SHP77 (cell line): ENCODE measurements at regions not wholly inside any gene's neighbourhood (a gene's known extent, or its start where the extent isn't known, plus 50 kb on each side); places are given as distances from the start of the nearest gene placed in this dataset.

Source experiments
- DNase-seq, 2 experiments: peaks; one replicate each; lab custom pipeline; 2025; lab: John Stamatoyannopoulos, UW

DNA sequence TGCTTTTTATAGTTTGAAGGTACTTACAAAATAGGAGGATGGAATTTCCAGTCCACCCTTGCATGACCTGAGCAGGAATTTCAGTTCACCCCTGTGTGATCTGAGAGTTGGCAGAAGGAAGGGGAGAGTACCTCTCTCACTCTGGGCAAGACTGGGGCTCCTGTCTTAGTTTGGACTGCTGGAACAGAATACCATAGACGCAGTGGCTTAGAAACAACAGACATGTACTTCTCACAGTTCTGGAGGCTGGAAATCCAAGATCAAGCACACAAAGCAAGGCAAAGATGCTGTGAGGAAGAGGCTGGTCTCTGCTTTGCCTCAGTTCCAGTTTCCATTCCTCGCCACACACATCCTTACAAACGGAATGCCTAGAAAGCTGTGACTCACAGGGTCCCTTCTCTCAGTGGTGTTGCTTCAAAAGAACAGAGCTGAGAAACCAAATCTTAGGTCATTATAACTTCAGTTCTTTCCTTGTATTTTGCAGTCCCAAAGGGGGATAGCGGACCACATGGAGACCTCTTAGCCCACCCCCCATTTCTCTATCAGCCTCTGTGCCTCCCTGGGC, 108.8 kb upstream of the HAAO start:
- DNase-seq: no peak

DNA sequence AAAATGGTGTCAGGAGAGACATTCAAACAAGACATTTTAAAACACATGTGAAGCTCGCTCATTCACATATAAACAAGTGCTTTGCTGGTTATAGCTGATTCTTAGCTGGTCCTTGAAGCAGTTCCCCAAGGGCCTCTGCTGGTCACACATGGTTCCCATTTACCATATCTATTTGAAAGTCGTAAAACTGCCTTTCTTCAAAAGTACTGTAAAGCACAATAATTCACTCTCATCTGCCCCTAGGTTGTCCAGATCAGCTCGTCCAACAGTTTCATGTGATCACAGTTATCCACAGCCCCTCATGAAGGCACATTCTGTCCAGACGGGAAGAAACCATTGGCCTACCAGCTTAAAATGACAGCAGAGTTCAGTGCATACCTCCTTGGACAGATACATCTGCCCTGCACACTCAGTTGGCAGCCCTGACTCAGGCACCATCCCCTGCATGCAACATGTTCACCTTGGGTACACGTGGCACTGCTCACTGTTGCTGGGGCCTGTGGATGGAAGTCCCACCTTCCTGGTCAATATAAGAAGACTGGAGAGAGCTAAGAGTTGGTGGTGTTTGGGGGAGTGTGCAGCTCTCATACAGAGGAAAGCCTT, 108.0 kb upstream of the HAAO start:
- no peak for DNase-seq

DNA sequence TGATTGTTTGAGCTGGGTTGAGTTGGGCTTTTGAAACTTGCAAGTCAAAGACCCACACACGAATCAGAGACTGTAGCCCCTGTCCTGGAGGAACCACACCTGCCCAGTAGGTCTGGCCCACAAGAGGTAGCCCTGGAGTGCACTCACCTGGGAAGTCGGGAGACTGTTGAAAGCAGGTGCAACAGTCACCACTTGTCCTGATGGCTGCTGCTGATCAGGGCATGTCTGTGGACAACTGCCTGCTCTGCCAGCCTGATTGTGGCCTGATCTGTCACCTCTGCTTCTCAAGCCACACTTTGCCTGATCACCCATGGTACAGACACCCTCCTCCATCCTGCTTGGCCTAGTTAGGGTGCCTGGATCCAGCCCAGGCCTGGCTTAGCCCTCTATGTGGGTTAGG, 105.0 kb upstream of the HAAO start:
- no peak for DNase-seq

DNA sequence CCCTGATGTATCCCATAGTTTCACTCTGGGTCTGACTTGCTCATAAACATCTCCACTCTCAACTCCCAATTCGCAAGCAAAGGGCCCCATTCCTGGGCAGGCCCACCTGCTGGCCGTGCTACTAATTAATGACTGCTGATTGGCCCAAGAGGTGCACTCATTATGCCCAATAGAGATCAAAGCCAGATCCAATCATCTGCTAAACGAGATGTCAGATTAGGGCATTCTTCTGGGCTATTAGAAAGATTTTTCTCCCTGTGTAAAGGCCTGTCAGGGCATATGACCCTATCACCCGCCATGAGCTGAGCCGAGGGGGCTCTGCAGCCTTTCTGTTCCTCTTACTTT, 103.4 kb upstream of the HAAO start:
- DNase-seq: no peak

DNA sequence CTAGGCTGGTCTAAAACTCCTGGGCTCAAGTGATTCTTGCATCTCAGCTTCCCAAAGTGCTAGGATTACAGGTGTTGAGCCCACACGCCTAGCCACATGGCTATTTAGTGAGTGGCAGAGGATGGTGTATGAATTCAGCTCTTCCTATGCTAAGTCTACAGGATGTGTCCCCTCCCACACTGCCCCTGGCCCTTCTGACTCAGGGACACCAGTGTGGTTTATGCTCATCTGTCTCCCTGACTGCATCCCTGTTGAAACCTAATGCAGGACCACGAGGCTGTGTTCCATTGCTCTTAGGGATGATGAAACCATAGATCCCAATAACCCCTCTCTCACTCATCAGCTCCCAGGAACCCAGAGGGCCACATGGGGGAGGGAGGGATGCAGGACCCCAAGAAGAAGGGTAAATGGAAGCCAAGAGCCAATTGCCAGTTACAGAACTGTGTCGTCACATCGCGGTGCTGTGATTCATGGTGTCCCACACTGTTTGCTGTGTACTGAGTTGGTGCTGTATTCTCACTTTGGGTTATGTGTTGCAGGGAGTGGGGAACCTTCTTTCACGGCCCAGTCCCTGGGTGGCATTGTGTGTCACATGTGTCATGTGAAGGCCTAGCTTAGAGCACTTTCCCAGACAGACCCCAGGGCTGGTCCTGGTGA, 102.9 kb upstream of the HAAO start:
- no peak for DNase-seq

DNA sequence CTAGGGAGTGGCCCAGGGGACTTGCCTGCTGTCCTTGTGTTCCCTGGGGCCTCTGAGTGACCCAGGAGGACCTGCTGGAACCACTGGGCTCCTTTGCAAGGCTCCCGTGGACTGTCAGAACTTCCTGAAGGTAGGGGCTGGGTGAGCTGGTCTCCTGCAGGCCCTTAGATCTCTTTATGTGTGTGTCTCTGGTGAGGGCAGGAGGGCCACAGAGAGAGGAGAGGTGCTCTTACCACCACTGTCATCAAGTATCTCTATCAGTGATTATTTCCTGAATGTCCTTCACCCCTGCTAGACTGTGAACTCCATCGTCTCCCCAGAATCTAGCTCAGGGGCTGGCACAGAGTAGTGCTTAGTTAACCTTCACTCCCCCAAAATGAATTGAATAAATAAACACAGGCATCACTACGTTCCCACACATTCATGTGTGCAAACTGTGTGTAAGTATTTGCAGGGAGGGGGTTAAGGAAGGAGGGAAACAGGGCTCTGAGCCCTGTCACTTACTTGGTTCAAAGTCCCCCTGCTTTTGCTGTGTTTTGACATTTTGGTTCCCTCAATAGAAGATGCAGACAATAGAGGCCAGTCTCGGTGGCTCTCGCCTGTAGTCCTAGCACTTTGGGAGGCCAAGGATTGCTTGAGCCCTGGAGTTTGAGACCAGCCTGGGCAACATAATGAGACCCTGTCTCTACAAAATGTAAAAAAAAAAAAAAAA, 100.8 kb upstream of the HAAO start:
- no peak for DNase-seq

DNA sequence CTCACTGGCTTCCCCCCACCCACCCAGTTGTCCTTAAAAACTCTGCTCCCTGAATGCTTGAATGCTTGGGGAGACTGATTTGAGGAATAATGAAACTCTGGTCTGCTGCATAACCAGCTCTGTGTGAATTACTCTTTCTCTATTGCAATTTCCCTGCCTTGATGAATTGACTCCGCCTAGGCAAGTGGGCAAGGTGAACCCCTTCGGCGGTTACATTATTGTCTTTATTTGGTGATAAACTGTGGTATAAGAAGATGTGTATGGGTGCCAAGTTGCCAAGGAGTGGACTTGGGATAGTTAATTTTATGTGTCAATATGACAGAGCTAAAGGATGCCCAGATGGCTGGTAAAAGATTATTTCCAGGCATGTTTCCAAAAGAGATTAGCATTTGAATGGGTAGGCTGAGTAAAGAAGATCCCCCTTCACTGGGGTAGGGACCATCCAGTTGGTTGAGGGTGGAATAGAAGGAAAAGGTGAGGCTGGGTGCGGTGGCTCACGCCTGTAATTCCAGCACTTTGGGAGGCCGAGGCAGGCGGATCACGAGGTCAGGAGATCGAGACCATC, 98.5 kb upstream of the HAAO start:
- no peak for DNase-seq

DNA sequence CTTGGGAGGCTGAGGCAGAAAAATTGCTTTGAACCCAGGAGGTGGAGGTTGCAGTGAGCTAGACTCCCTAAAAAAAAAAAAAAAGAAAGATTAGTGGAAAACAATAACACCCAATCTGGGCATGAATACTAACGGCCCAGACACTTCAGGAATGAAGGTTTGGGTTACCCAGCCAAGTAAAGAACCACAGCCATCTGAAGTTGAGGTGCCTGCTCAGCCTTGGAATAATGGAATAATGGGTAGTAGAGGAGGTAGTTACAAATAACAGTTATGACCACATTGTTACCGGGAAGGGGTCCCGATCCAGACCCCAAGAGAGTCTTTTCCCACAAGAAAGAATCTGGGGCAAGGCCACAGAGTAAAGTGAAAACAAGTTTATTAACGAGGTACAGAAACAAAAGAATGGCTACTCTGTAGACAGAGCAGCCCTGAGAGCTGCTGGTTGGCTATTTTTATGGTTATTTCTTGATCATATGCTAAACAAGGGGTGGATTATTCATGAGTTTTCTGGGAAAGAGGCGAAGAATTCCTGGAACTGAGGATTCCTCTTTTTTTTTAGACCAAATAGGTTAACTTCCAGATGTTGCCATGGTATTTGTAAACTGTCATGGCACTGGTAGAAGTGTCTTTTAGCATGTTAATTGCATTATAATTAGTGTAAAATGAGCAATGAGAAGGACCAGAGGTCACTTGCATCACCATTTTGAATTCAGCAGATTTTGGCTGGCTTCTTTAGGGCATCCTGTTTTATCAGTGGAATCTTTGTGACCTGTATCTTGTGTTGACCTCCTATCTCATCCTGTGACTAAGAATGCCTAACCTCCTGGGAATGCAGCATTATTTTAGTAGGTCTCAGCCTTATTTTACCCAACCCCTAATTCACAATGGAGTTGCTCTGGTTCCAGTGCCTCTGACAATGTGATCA, 96.2 kb upstream of the HAAO start:
- no peak for DNase-seq

DNA sequence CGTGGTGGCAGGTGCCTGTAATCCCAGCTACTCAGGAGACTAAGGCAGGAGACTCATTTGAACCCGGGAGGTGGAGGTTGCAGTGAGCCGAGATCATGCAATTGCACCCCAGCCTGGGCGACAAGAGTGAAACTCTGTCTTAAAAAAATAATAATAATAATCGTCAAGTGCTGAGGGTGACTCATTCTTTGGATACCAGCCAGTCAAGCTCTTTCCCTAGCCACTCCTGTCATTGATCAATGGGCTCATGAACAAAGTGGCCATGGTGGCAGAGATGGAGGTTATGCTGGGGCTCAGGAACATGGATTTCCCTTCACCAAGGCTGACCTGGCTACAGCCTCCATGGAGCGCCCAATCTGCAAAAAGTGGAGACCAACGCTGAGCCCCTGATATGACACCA, 94.5 kb upstream of the HAAO start:
- no peak for DNase-seq

DNA sequence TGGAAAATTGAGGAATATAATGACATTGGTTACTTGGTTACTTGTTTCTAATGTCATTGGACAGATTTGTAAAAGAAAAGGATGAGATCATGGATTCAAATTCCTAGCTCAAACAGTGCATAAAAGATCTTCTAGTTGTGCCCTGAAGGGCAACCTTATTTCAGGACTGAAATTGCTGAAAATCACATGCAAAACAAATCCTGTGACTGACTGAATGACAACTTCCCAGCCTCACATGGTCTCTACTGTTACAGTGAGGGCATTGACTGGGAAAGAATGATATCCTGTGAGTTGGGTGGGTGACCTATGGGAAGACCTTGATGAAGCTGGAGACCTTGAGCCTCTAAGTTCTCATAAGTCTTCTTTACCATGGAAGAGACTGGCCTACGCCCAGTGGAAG, 90.4 kb upstream of the HAAO start:
- DNase-seq: no peak

DNA sequence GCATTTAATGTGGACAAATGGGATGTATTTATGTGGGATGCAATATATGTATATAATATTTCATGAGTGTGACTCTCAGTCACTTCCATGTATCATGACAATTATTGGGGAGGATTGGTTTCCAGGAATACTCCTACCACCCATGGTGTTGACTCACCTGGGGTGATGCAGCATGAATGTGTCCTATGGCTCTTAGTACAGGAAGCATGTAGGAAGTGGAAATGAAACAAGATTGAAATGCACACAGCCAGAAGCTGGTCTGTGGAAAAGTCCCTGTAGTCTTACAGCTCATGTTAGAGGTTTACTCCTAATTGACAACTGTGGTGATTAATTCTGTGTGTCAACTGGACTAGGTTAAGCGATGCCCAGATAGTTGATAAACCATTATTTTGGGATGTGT, 89.3 kb upstream of the HAAO start:
- DNase-seq: no peak

DNA sequence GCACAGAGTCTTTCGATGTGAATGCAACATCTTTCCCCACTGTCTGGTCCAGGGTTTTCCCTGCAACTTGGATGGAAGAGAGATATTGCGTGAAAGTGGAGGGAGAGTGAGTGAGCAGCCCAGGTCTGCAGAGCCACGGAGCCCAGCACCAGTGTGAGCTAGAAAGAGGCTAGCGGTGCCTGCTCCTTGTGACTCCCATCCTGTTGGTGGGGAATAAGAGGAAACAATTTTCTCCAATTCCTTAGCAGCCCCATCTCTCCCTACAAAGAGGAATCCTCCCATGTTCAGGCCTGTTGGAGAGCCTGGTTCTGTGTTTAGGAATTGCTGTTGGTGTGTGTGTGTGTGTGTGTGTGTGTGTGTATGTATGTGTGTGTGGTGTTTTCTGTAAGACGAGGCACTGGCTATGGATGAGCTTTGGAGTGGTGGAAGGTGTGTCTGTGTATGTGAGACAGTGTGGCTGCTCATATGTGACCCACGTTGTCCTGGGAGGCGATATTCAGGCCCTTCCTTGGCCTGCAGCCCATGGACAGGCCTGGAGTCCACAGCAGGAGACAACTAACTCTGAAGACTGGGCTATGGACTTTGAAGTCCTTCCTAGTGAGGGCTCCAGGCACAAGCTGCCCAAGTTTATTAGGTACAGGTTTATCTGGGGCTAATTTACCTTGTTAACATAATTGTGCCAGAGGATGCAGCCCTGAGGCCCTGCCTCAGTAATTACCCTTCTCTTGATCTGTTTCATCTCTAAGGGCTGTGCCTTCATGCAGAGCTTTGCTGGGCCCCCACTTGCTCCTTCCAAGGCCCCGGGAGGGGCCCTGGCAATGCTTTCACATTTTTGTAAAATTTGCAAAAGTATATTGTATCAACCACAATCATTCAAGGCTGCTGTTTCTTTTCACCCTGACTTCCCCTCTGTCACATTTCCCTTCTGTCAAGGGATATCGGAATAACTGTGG, 88.6 kb upstream of the HAAO start:
- DNase-seq: no peak

DNA sequence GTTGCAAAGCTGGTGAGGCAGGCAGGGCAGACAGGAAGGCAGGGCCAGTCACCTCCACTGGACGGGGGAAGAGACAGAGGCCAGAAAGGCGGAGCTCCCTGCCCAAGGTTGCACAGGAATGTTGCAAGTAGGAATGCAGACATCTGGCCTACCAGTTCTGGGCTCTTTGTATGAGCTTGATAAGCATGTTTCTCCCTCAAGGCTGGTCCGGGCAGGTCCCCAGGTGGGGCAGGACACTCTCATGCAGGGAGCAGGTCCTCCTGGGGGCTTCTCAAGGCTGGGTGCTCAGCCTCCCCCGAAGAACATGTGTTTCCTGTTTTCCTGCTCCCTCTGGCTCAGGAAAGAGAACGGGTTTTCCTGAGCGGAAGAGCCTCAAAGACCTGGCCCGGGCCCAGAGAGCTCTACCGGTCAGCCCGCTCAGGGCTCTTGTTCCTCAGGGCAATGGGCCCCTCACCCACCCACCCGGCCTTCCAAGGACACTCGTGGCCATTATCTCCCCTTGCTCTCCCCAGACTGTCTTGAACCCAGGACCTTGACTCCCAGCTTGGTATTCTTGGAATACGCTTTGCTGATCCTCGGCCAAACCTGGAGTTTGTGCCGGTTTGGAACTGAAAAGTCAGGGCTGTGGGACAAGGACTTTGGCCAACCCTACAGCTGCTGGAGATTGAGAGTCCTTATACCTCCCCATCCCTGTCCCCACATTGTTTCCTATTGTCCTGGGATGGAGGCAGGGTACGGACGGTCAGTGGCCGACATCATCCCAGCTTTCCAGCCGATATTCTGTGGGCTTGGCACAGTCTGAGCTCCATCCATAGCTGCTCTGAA, 87.7 kb upstream of the HAAO start:
- no peak for DNase-seq

DNA sequence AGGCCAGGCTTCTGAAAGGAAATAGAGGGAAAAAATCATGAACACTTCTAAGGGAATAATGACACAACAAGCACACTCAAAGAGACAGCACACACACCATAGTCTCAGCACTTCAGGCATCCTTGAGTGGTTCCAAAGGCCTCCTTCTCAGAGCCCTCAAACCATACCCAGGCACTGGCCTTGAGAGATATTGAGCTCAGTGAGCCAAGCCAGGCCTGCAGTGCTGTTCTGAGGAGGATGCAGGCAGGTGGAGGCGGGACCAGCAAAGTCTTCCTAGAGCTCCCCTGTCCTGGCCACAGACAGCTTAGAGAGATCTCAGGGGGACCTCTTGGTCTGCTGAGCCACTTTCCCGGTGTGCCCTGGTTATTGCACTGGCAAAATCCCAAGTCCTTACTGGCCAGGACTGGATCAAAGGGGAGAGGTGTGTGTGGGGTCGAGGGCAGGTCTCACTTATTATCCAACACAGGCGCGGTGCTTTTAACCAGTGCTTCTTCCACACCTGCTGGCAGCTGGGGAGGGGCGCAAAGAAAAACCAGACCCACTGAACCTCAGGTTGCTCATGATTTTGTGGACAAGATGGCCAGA, 86.8 kb upstream of the HAAO start:
- DNase-seq: no peak

DNA sequence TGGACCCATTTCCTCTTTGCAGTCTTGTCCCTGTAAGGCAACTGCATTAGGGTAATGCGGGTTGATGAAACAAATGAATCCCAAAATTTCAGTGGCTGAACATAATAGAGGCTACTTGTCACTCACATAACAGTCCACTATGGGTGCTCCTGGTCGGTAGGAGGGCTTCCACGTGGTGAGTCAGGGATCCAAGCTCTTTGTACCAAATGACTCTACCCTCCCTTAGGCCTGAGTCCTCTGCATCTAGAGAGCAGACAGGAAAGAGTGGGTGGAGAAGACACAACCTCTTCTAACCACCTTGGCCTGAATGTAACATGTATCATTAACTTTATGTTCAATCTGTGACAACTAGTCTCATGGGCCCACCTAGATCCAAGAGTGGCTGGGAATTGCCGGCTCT, 86.2 kb upstream of the HAAO start:
- DNase-seq: no peak

DNA sequence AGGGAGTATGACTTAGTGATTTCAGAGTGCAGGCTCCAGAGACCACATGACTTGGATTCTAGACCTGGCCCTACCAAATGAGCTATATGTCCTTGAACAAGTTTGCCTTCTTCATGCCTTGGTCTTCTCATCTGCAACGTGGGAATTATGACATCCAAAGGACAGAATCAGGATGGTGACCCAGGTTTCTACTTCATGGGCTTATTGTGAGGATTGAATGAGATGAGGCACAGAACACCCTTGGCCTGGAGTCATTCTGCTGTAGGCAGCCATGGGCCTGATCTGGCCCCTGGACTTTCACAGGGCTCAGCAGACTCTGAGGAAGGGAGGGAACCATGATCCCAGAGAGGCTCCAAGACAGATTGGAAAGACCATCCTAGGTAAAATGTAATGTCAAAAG, 85.6 kb upstream of the HAAO start:
- DNase-seq: no peak

DNA sequence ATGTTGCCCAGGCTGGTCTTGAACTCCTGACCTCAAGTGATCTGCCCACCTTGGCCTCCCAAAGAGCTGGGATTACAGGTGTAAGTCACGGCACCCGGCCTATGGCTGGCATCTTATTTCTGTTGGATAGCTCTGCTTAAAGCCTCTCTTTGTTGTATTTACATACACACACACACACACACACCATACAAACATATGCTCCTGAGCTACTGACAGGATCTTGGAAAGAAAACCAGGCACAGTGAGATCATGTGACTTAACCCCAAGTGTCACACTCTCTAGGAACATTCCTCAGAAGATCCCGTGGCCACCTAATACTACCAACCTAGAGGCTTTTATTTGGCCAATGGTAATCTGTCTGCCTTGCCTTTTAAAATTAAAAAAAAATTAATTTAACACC, 85.1 kb upstream of the HAAO start:
- no peak for DNase-seq

DNA sequence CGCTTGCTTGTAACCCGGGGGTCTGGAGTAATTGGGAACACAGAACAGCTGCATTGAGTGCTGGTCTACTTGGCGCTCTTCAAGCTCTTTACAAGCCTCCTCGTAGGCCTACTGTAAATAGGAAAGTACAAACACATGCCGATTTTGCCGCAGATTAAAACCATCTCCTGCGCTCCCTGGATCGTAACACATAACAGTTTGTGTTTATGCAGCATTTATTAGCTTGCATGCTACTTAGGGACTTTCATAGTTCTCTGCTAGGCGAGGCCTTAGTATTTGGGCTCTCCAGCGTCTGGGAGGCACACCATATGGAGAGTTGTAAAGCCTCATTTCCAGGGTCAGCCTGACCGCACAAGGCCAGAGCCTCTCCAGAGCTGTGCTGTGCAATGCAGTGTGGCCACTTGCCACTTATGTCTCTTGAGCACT, 84.0 kb upstream of the HAAO start:
- DNase-seq: no peak

DNA sequence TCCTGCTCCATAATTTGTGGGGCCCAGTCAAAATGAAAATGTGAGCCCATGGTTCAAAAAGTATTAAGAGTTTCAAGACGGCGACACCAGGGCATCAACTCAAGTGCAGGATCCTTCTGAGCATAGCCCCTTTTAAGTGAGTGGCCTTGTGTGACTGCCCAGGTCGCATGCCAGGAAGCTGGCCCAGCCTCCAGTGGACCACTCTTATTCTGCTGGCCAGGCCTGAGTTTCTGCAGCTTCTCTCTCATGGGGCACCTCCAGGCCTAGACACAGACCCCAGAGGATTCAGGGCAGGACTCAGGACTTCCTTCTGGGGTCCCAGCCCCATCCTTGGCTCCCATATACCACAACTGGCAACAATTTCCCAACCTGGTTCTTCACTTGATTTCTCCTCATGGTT, 83.5 kb upstream of the HAAO start:
- DNase-seq: no peak
